ENCODE measurements at regions not wholly inside any gene's neighbourhood (a gene's known extent, or its start where the extent isn't known, plus 50 kb on each side); places are given as distances from the start of the nearest gene placed in this dataset.

DNA sequence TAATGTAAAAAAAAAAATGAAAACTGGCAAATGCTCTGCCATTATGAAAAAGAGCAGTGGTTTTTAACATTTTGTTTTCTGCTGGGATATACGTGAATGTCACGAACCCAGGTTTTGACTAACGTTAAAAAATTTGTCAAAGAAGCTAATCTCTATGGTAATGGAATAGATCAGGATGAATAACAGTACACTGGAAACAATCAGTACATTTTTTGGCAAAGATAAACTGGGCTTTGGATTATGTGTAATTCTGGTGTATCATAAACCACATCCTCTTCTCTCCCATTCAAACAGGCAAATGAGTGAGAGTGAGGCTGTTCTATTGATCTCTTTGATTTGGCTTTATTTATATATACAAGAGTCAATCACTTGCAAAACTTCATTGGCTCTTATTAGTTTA lies 207.0 kb upstream of the IRX3 start:
- DNase-seq (ENCODE audit: low read depth in 1 of 2, low spot score in 1 of 2) (no peak), FAIRE-seq (no peak), ATAC-seq (no peak)
- H3K4me1 ChIP-seq, result no peaks in the 10 kb centered on the region
- ChIA-PET CTCF (interaction anchor here (1.0 kb wide), 1 partner anchor 9 kb away, joined by 3 read pairs; no protein-coding TSS in a partner anchor), POLR2A (no interaction called here)
- peaks cover 12% of the 10 kb centered on the region; the same call in 2 of the 3 replicates for H3K9me3 ChIP-seq
- H3K27ac ChIP-seq, result no peak overlapping the region
- TF ChIP-seq KDM5A (IDR thresholded peaks at IDR 0.05) (no peak), SMC3 (IDR thresholded peaks at IDR 0.05) (no peak), HOXB5 (CRISPR knock-in tag; IDR thresholded peaks at IDR 0.05) (no peak), BHLHE40 (IDR thresholded peaks at IDR 0.05; ENCODE audit: low read depth, low read length) (no peak), FOSL2 (IDR thresholded peaks at IDR 0.05) (no peak), FOSL2 (CRISPR knock-in tag; IDR thresholded peaks at IDR 0.05) (no peak), FOSB (CRISPR knock-in tag; IDR thresholded peaks at IDR 0.05) (no peak), GATA3 (IDR thresholded peaks at IDR 0.05; ENCODE audit: borderline replicate concordance) (no peak), ZNF302 (CRISPR knock-in tag; IDR thresholded peaks at IDR 0.05) (no peak), TP53 (CRISPR knock-in tag; IDR thresholded peaks at IDR 0.05) (no peak), NPAS2 (CRISPR knock-in tag; IDR thresholded peaks at IDR 0.05; ENCODE audit: borderline replicate concordance) (no peak)
- TF ChIP-seq, protein P1, sequence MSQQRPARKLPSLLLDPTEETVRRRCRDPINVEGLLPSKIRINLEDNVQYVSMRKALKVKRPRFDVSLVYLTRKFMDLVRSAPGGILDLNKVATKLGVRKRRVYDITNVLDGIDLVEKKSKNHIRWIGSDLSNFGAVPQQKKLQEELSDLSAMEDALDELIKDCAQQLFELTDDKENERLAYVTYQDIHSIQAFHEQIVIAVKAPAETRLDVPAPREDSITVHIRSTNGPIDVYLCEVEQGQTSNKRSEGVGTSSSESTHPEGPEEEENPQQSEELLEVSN (IDR thresholded peaks at IDR 0.05; ENCODE audit: borderline replicate concordance, low read depth), result no peak
- TF ChIP-seq, protein P2, sequence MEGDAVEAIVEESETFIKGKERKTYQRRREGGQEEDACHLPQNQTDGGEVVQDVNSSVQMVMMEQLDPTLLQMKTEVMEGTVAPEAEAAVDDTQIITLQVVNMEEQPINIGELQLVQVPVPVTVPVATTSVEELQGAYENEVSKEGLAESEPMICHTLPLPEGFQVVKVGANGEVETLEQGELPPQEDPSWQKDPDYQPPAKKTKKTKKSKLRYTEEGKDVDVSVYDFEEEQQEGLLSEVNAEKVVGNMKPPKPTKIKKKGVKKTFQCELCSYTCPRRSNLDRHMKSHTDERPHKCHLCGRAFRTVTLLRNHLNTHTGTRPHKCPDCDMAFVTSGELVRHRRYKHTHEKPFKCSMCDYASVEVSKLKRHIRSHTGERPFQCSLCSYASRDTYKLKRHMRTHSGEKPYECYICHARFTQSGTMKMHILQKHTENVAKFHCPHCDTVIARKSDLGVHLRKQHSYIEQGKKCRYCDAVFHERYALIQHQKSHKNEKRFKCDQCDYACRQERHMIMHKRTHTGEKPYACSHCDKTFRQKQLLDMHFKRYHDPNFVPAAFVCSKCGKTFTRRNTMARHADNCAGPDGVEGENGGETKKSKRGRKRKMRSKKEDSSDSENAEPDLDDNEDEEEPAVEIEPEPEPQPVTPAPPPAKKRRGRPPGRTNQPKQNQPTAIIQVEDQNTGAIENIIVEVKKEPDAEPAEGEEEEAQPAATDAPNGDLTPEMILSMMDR (IDR thresholded peaks at IDR 0.05), result no peak
- TF ChIP-seq, protein P3, sequence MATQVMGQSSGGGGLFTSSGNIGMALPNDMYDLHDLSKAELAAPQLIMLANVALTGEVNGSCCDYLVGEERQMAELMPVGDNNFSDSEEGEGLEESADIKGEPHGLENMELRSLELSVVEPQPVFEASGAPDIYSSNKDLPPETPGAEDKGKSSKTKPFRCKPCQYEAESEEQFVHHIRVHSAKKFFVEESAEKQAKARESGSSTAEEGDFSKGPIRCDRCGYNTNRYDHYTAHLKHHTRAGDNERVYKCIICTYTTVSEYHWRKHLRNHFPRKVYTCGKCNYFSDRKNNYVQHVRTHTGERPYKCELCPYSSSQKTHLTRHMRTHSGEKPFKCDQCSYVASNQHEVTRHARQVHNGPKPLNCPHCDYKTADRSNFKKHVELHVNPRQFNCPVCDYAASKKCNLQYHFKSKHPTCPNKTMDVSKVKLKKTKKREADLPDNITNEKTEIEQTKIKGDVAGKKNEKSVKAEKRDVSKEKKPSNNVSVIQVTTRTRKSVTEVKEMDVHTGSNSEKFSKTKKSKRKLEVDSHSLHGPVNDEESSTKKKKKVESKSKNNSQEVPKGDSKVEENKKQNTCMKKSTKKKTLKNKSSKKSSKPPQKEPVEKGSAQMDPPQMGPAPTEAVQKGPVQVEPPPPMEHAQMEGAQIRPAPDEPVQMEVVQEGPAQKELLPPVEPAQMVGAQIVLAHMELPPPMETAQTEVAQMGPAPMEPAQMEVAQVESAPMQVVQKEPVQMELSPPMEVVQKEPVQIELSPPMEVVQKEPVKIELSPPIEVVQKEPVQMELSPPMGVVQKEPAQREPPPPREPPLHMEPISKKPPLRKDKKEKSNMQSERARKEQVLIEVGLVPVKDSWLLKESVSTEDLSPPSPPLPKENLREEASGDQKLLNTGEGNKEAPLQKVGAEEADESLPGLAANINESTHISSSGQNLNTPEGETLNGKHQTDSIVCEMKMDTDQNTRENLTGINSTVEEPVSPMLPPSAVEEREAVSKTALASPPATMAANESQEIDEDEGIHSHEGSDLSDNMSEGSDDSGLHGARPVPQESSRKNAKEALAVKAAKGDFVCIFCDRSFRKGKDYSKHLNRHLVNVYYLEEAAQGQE (IDR thresholded peaks at IDR 0.05), result no peak
- TF ChIP-seq, protein P4, sequence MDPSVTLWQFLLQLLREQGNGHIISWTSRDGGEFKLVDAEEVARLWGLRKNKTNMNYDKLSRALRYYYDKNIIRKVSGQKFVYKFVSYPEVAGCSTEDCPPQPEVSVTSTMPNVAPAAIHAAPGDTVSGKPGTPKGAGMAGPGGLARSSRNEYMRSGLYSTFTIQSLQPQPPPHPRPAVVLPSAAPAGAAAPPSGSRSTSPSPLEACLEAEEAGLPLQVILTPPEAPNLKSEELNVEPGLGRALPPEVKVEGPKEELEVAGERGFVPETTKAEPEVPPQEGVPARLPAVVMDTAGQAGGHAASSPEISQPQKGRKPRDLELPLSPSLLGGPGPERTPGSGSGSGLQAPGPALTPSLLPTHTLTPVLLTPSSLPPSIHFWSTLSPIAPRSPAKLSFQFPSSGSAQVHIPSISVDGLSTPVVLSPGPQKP (IDR thresholded peaks at IDR 0.05; ENCODE audit: low read depth, low read length), result no peak
- no peak overlapping the region for H3K4me3 ChIP-seq
- 50% methylated on average over 3 of the region's 3 CpGs for WGBS (ENCODE audit: missing lambda C conversion rate)
- no peak overlapping the region for H3K4me2 ChIP-seq

DNA sequence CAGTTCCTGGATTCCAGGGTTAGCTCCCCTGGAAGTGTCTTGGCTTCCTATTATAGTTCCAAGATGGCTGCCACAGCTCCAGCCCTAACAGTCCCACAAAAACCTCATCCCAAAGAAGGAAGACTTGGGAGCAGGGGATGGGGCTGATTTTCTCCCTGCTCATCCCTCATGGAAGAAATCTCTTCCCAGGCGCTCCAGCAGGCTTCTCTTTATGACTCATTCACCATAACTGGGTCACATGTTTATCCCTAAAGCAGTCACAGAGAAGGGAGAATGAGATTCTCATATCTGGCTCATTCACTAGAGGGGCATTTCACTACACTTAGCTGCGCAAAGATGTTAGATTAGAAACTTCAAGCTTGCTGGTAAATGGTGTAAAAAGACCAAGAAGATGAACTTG lies 206.5 kb upstream of the IRX3 start:
- no peak for DNase-seq (ENCODE audit: low read depth in 1 of 2, low spot score in 1 of 2)
- no peak for ATAC-seq
- Histone ChIP-seq H3K9me3 (peaks cover 9% of the 10 kb centered on the region; the same call in 2 of the 3 replicates), H3K4me3 (no peak overlapping the region), H3K27ac (no peak overlapping the region), H3K4me2 (no peak overlapping the region), H3K4me1 (no peaks in the 10 kb centered on the region)
- POLR2A ChIA-PET, result no interaction called here
- 53% methylated on average over 2 of the region's 2 CpGs for WGBS (ENCODE audit: missing lambda C conversion rate)
- no peak for FAIRE-seq
- CTCF ChIA-PET, result interaction anchor here (0.6 kb wide), 1 partner anchor 540 kb away, joined by 3 read pairs; no protein-coding TSS in a partner anchor
- no peak for TF ChIP-seq MAFK (IDR thresholded peaks at IDR 0.05; ENCODE audit: partially characterized antibody)
- no peak for TF ChIP-seq EHMT2 (IDR thresholded peaks at IDR 0.05; ENCODE audit: low read depth)
- no peak for TF ChIP-seq NR3C1 (IDR thresholded peaks at IDR 0.05)
- TF ChIP-seq FOSB (CRISPR knock-in tag; IDR thresholded peaks at IDR 0.05), result no peak
- no peak for TF ChIP-seq GATA3 (IDR thresholded peaks at IDR 0.05; ENCODE audit: borderline replicate concordance)
- TF ChIP-seq, protein P5, sequence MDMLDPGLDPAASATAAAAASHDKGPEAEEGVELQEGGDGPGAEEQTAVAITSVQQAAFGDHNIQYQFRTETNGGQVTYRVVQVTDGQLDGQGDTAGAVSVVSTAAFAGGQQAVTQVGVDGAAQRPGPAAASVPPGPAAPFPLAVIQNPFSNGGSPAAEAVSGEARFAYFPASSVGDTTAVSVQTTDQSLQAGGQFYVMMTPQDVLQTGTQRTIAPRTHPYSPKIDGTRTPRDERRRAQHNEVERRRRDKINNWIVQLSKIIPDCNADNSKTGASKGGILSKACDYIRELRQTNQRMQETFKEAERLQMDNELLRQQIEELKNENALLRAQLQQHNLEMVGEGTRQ (IDR thresholded peaks at IDR 0.05), result no peak
- TF ChIP-seq CBX2 (IDR thresholded peaks at IDR 0.05; ENCODE audit: borderline replicate concordance, low read depth), result no peak
- no peak for TF ChIP-seq PHF8 (IDR thresholded peaks at IDR 0.05; ENCODE audit: borderline replicate concordance, low read depth)
- no peak for TF ChIP-seq RARB (CRISPR knock-in tag; IDR thresholded peaks at IDR 0.05)

All from A549 (cell line).